Breast epithelium (tissue), 3 donors: ENCODE measurements at regions not wholly inside any gene's neighbourhood (a gene's known extent, or its start where the extent isn't known, plus 50 kb on each side); places are given as distances from the start of the nearest gene placed in this dataset.

Experiments
- POLR2AphosphoS5 ChIP-seq, 3 donors: sonication (generic); formaldehyde crosslinking; IDR thresholded peaks; one replicate each; pipeline ENCODE4 v1.6.1; 2017; ENCODE audit warnings: antibody characterized with exemption in 3 of 3
- TF ChIP-seq, protein P1 (sequence below), 3 donors: fragments of 450-650 bp; IDR thresholded peaks; one replicate each; pipeline ENCODE4 v1.5.1; 2016 to 2017; ENCODE audit warnings: antibody characterized with exemption in 3 of 3, mild to moderate bottlenecking in 3 of 3, moderate library complexity in 3 of 3

DNA sequence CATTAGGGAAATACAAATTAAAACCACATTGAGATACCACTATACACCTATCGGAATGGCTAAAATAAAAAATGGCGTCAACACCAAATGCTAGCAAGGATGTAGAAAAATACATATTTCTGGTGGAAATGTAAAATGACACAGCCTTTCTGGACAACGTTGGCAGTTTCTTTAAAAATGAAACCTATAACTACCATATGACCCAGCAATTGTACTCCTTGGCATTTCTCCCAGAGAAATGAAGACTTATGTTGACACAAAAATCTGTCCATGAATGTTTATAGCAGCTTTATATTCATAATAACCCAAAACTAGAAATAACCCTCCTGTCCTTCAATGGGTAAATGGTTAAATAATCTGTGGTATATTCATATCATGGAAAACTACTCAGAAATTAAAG lies 188.7 kb upstream of the RAD23B start:
- TF ChIP-seq, protein P1, sequence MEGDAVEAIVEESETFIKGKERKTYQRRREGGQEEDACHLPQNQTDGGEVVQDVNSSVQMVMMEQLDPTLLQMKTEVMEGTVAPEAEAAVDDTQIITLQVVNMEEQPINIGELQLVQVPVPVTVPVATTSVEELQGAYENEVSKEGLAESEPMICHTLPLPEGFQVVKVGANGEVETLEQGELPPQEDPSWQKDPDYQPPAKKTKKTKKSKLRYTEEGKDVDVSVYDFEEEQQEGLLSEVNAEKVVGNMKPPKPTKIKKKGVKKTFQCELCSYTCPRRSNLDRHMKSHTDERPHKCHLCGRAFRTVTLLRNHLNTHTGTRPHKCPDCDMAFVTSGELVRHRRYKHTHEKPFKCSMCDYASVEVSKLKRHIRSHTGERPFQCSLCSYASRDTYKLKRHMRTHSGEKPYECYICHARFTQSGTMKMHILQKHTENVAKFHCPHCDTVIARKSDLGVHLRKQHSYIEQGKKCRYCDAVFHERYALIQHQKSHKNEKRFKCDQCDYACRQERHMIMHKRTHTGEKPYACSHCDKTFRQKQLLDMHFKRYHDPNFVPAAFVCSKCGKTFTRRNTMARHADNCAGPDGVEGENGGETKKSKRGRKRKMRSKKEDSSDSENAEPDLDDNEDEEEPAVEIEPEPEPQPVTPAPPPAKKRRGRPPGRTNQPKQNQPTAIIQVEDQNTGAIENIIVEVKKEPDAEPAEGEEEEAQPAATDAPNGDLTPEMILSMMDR (IDR thresholded peaks at IDR 0.05) = no peak
- no peak for TF ChIP-seq POLR2AphosphoS5 (IDR thresholded peaks at IDR 0.05)
